ENCODE measurements at regions not wholly inside any gene's neighbourhood (a gene's known extent, or its start where the extent isn't known, plus 50 kb on each side); places are given as distances from the start of the nearest gene placed in this dataset.

- no peak for DNase-seq (ENCODE audit: low read depth)
These were observed 113.2 kb upstream of the ELL2 start for GRCh38 chr5:96074870-96075269.

- no peak for DNase-seq (ENCODE audit: low read depth)
These were observed 112.8 kb upstream of the ELL2 start for GRCh38 chr5:96074460-96074859.

- DNase-seq (ENCODE audit: low read depth) = no peak
These were observed 111.1 kb upstream of the ELL2 start for GRCh38 chr5:96072791-96073165.

GRCh38 chr5:96072138-96072790 lies 110.6 kb upstream of the ELL2 start:
- DNase-seq (ENCODE audit: low read depth) = no peak

- no peak for DNase-seq (ENCODE audit: low read depth)
These were observed 109.1 kb upstream of the ELL2 start for GRCh38 chr5:96070622-96071225.

- DNase-seq (ENCODE audit: low read depth) = peak; percentile 61
These were observed 106.4 kb upstream of the ELL2 start for GRCh38 chr5:96067894-96068614.

- DNase-seq (ENCODE audit: low read depth) = no peak
These were observed 105.6 kb upstream of the ELL2 start for GRCh38 chr5:96067251-96067650.

- DNase-seq (ENCODE audit: low read depth) = peak; percentile 35
These were observed 104.7 kb upstream of the ELL2 start for GRCh38 chr5:96066386-96066719.

GRCh38 chr5:96065685-96066385 lies 104.2 kb upstream of the ELL2 start:
- no peak for DNase-seq (ENCODE audit: low read depth)

- DNase-seq (ENCODE audit: low read depth) = no peak
These were observed 103.2 kb upstream of the ELL2 start for GRCh38 chr5:96064877-96065276.

- DNase-seq (ENCODE audit: low read depth) = no peak
These were observed 101.2 kb upstream of the ELL2 start for GRCh38 chr5:96062836-96063235.

GRCh38 chr5:96058084-96058483 lies 96.4 kb upstream of the ELL2 start:
- no peak for DNase-seq (ENCODE audit: low read depth)

- no peak for DNase-seq (ENCODE audit: low read depth)
These were observed 92.8 kb upstream of the ELL2 start for GRCh38 chr5:96054311-96055030.

- DNase-seq (ENCODE audit: low read depth) = no peak
These were observed 91.5 kb upstream of the ELL2 start for GRCh38 chr5:96053063-96053735.

GRCh38 chr5:96052374-96052773 lies 90.7 kb upstream of the ELL2 start:
- no peak for DNase-seq (ENCODE audit: low read depth)

GRCh38 chr5:96051401-96051830 lies 89.8 kb upstream of the ELL2 start:
- DNase-seq (ENCODE audit: low read depth) = no peak

- peak; percentile 50 for DNase-seq (ENCODE audit: low read depth)
These were observed 88.7 kb upstream of the ELL2 start for GRCh38 chr5:96050273-96050880.

GRCh38 chr5:96049398-96050272 lies 88.0 kb upstream of the ELL2 start:
- DNase-seq (ENCODE audit: low read depth) = peak; percentile 36

- DNase-seq (ENCODE audit: low read depth) = no peak
These were observed 87.1 kb upstream of the ELL2 start for GRCh38 chr5:96048763-96049162.

All from myocyte (in vitro differentiated cells).